ENCODE measurements at regions not wholly inside any gene's neighbourhood (a gene's known extent, or its start where the extent isn't known, plus 50 kb on each side); places are given as distances from the start of the nearest gene placed in this dataset.

DNA sequence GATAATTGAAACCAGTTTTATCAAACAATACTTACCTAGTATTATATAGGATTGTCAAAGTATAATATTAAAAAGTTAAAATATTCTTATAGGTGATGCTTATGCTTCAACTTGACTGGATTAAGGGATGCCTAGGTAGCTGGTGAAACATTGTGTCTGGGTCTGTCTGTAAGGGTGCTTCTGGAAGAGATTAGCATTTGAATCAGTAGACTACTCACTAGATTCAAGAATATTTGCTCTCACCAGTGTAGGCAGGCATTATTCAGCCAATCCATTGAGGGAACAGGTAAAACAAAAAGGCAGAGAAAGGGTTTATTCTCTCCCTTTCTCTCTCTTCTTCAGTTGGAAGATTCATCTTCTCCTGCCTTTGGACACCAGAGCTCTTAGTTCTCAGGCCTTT lies 486.8 kb upstream of the GOLIM4 start:
- TF ChIP-seq, protein P1, sequence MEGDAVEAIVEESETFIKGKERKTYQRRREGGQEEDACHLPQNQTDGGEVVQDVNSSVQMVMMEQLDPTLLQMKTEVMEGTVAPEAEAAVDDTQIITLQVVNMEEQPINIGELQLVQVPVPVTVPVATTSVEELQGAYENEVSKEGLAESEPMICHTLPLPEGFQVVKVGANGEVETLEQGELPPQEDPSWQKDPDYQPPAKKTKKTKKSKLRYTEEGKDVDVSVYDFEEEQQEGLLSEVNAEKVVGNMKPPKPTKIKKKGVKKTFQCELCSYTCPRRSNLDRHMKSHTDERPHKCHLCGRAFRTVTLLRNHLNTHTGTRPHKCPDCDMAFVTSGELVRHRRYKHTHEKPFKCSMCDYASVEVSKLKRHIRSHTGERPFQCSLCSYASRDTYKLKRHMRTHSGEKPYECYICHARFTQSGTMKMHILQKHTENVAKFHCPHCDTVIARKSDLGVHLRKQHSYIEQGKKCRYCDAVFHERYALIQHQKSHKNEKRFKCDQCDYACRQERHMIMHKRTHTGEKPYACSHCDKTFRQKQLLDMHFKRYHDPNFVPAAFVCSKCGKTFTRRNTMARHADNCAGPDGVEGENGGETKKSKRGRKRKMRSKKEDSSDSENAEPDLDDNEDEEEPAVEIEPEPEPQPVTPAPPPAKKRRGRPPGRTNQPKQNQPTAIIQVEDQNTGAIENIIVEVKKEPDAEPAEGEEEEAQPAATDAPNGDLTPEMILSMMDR (IDR thresholded peaks at IDR 0.05; ENCODE audit: insufficient read depth, low read length) = no peak
- no peak for TF ChIP-seq POLR2AphosphoS5 (IDR thresholded peaks at IDR 0.05; ENCODE audit: low read depth)
- no peak for TF ChIP-seq GABPA (IDR thresholded peaks at IDR 0.05; ENCODE audit: low read depth)

All from HL-60 (cell line).